ENCODE measurements at regions not wholly inside any gene's neighbourhood (a gene's known extent, or its start where the extent isn't known, plus 50 kb on each side); places are given as distances from the start of the nearest gene placed in this dataset.
A peak's percentile ranks its signal among the peaks of the same experiment; 100 is the strongest.
"Not testable (repeated sequence)": the region's sequence is repeated elsewhere in the genome, so short reads cannot be mapped to it uniquely, and the experiment has no call there.

DNA sequence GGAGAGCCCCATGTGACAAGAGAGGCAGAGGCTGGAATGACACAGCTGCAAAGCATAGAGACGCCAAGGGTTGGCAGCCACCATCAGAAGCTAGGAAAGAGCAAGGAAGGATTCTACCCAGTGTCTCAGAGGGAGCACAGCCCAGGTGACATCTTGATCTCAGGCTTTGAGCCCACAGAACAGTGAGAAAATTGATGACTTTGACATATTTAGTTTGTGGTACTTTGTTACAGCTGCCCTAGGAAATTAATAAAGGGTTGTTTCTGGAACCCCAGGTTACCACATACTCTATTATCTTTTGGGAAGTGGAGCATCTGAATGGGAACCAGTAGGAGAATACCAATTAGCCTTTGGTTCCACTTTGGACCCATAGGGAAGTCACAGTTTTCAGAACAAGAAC, 231.7 kb downstream of the ZNF621 start:
- DNase-seq, result no peak

DNA sequence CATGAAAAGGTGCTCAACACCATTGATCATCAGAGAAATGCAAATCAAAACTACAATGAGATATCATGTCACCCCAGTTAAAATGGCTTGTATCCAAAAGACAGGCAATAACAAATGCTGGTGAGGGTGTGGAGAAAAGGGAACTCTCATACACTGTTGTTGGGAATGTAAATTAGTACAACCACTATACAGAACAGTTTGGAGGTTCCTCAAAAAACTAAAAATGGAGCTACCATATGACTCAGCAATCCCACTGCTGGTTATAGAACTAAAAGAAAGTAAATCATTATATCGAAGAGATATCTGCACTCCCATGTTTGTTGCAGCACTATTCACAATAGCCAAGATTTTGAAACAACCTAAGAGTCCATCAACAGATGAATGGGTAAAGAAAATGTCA, 238.0 kb downstream of the ZNF621 start:
- DNase-seq, result not testable (repeated sequence)

DNA sequence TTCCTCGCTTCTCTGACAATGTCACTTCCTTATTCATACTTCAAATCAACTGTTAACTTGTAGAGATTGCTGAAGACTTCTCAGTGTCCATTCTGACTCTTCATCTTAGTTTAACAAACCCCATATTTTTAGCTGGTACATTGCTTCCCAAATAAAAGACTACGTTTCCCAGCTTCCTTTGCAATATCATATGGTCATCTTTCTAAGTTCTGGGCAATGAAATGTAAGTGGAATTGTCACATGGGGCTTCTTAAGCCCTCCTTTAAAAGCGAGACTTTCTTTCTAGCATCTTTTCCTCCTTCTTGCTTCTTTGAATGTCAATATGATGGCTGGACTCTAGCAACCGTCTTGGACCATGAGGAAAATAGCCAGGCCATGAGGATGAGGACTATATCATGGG, 239.0 kb downstream of the ZNF621 start:
- DNase-seq, result no peak

DNA sequence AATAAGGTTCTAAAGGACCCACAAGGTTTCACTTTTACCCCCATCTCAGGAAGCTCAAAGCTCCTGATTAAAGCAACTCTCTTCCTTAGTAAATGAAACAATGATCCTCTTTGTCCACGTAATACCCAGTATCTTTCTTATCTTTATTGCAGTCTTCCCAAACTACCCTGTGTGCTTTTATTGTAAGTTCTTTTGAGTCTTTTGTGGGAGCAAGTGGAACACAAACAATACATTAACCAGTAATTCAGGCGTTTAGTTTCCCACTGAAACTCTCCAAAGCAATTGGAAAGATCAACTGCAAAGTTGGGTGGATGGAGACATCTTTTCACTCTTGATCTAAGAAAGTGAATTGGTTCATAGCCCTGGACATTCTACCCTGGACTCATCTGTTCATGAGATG, 240.0 kb downstream of the ZNF621 start:
- no peak for DNase-seq

DNA sequence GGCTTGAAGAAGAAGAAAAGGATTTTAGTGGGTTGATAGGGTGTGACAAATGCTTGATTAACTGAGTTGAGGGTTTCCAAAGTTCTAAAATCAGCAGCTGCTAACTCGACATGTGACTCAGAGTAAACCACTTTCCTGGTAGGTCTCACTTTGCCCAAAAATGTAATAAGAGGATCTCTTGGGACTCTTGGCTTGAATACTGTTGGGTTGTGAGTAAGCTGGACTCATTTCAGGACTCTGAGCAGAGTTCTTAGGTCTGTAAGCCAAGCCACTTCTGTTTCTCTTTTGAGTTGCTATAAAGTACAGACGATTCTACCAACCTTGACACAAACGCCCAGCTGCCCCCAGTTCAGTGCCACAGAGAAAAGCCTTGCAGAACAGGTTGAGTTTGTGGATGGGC, 241.1 kb downstream of the ZNF621 start:
- DNase-seq, result no peak

DNA sequence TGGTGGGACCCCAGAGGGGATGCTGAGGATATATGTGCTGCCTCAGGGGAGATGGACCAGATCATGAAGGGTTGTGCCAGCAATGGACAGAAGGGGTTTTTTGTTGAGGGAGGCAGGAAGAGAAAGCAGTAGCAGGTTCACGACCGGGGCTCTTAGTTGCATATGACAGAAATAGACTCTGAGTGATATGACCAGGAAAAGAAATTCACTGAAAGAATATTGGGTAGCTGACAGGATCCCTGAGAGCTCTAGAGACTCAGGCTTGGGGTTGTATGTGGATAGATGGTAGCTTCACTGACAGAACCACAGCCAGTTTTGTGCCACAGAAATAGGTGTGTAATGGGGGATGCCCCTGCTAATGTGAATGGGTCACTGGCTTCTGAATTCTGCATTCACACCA, 241.6 kb downstream of the ZNF621 start:
- no peak for DNase-seq

DNA sequence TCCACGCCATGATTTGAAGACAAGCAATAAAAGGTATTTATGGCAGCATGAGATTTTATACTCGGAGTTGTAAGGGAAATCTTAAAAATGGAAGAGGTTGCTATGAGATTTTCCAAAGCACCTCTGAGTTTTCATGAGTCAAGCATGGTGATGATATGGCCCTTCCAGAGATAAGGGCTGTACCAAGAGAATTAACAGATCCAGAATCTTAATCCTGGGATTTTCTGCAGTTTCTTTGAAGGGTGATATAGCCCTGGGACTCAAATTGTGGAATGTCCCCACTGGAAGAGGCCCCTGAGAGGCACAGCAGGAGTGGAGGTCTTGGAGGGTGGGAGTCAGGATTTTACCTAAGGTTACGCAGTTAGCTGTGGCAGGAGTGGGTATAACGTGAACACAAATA, 243.3 kb downstream of the ZNF621 start:
- DNase-seq, result no peak

DNA sequence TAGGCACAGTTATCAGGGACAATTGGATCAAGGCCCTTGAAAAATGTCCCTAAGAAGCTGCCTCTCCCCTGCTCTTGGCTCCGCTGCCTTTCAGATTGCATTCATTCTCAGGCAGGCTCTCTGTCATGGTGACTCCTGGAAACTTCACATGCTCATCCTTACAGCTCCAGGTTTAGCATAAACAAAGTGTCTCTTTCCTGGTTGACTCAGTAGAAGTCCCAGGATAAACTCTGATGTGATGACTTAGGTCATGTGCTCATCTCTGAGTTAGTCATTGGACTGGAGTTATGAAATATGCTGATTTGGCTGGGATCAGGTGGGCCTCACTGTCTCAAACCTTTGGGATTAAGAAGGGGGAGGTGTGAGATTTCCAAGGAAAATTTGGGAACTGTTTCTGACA, 243.8 kb downstream of the ZNF621 start:
- DNase-seq, result no peak

DNA sequence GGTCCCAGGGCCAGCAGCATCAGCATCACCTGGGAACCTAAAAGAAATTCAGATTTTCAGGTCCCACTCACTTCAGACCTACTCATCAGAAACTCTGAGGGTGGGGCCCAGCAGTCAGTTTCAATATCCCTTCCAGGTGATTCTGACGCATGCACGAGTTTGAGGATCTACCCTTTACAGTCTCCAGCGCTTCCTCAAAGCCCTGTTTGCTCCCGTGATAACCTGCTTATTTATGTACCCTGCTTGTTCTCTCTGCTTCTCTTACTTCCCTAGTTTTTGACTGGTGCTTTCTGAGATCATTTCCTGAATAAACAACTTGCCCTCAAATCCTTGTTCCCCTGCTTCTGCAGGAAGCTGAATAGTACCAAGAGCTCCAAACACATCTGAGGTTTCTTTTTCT, 245.3 kb downstream of the ZNF621 start:
- no peak for DNase-seq

DNA sequence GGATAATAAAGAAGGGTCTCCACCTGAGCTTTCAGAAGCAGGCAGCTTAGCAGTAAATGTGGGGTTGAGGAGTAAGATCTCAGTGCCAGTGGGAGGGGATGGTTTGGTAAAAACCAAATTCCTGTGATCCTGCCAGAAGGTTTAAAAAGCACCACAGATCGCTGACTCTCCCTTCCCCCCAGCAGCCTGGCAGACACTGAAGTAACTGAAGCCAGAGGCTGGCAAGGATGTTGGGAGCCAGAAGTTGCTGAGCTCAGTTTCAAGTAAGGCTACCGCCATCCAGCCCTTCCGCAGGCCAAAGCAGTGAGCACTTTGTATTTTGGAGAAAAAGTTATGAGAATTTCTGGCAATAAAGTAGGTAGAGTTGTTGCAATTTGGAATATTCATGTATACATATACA, 246.4 kb downstream of the ZNF621 start:
- DNase-seq, result no peak

DNA sequence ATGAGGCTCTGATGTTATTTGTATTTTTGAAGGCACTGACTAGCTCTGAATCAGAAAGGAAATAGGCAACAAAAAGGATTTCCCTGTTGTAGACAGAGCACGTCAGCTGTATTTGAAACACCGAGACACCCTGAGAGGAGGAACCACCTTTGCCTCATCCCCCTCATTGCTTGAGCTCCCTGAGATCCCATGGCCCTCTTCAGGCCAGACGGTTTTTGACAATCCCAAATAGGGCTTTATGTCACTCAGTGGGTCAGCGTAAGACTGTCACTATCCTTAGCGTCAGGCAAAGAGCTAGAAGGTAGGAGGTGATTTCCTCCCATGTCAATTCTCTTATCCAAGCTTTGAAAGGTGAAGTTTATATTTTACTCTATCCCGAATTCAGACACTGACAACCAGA, 254.3 kb downstream of the ZNF621 start:
- no peak for DNase-seq

DNA sequence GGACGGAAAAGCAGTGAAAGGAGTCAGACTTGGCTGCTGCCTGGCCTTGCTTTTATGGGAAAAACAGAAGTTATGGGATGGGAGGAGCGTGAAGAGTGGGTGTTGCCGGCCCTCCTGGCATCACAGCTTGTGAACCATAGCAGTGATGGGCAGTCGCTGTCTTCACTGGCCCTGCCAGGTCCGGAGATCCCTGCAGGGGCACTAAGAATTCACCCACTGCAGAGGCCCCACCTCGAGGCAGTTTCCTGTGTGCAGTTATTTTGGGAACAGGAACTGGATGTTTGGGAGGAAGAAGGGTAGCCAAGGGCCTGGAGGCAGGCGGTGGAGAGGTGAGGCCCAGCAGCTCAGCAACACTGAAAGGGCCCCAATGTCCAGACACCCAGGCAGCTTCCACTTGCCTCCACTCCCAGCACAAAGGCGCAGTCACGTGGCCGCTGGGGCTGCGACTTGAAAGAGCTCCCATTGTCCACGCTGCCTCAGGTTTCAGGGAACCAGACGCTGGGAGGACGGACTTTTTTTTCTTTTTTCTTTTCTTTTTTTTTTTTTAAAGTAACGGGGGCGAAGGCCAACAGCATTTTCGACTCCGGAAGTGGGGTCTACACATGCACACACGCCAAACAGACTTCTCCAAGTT, 255.6 kb downstream of the ZNF621 start:
- no peak for DNase-seq

DNA sequence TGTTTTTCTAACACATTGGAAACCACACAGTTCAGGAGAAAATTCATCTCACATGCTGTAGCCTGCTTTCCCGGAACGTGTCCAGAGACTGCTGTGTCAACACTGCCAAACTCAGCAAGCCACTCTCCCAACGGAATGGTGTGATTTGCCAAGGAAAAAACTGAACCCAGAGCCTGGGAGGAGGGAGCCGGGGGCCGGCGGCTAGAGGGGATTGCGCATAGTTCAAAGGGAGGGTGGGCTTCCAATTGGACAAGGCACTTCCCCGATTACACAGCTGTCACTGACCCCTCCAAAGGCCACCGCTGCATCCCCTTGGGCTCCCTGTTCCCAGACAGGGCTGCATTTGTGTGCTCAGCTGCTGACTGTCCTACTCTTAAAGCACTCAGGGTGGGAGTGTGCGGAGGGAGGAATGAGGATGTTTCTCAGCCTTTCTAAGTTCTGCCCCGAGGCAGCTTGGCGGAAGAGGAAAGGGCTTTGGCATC, 256.2 kb downstream of the ZNF621 start:
- no peak for DNase-seq

DNA sequence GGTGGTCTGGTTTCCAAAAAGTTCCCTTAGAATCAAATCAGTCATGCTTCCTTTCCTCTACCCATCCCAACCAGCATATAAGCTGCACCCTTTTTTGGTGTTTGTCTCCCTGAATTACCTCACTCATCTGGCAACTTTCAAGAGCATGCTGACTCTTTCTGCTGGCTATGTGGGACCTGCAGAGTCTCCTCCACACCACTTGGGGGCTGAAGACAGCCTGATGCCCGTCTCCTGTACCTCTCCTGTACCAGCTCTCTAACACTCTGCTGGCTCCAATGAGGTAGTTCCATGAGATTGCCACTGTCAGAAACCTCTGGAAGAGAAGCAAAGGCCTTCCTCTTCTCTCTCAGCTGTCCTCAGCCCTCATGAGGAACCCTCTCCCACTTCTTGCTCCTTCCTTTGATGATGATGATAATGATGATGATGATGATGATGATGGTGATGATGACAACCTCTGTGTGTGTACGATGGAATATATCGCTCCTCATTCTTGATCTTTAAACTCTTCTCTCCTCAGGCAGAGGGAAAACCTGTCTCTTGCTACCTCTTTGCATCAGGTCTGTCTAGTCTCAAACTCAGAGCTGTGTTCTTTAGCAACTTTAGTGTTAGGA, 257.5 kb downstream of the ZNF621 start:
- no peak for DNase-seq

DNA sequence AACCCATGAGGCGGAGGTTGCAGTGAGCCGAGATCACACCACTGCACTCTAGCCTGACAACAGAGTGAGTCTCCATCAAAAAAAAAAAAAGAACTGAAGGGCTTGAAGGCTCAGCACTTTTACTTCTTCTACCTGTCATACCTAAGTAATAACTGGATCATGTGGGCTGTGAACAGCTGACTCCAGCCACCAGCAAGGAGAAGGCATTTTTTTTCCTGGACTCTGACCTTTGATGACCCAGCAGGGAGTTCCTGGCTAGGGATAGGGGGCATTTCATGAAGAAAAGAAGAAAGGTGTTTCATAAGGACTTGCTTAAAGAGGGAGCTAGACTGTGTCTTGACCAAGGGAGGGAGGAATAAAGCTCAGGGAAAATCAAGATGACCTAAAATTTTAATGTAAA, 266.0 kb downstream of the ZNF621 start:
- DNase-seq, result no peak

DNA sequence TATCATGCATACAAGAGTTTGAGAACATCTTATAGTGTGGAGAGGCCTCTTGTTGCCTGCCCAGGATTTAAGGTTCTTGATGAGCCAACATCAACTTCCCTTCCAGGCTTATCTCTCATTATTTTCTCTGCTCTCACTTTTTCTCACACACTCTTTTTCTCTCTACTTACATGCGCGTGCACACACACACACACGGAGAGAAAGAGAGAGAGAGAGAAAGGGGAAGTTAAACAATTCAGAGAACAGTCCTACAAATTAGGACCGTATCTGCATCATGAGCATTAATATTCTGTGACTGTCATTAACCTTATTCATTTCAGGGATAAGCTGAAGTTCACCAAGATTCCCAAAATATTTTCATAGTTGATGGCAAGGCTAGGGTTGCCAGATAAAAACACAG, 269.0 kb downstream of the ZNF621 start:
- DNase-seq, result no peak

DNA sequence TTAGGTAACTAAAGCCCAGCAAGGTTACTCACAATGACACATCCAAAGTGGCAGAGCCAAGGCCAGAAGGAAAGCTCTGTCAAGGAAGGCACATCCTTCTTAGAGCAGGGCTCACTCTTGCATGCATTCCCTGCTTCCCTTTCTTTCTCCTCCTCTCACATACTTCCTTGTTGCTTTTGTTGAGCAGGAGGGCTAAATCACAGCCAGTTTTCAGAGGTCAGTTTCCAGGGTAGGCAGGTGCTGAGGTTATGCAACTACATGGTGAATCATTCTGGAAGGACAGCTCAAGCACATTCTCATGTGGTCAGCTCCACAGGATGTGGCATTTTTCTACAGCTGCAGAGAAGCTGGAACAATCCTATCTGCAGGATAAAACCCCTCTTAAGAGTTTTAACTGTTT, 275.6 kb downstream of the ZNF621 start:
- peak; percentile 98 for DNase-seq

DNA sequence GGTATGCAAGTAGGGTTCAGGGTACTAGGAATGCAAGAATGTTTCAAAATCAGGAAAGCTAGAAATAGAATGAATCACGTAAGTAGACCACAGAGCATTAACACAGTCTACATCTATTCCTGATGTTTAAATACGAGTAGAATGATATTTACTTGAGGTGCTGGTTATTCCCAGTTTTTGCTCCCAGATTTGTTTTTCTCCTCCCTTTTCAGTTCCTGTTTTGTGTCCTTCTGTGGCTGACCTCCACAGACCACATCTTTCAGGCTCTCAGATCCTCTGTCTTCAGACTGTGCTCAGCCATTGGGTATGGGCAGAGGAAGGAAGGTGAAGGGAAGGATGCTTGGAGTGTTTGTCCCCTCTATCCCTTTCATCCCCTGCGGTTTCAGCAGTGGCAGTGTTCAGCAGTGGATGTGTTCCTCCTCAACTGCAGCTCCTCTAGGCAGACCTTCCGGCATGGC, 276.6 kb downstream of the ZNF621 start:
- DNase-seq, result no peak

DNA sequence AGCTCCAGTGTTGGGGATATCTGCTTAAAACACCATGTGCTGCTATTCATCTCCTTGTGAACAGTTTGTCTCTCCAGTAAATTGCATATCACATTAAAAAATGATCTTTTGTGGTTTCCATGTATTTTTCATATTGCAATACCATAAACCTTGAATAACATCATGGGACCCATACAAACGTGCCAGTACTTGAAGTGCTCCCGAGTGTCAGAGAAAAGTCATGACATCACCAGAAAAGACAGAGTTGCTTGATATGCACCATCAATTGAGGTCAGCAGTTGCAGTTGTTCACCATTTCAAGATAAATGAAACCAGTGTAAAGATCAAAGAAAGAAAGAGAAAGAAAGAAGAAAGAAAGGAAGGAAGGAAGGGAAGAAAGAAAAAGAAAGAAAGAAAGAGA, 278.6 kb downstream of the ZNF621 start:
- DNase-seq, result no peak

DNA sequence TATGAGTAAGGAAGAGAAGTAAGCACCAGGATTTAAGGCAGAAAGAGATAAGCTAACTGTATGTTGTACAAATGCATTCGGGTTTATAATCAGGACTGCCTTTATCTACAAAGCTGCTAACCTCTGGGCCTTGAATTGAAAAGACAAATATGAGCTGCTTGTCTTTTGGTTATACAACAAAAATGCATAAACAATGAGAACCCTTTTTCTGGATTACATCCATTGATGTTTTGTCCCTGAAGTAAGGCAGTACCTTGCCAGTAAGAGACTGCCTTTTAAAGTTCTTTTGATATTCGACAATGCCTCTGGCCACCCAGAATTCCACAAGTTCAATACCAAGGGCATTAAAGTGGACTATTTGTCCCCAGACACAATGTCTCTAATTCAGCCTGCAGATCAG, 280.7 kb downstream of the ZNF621 start:
- no peak for DNase-seq

DNA sequence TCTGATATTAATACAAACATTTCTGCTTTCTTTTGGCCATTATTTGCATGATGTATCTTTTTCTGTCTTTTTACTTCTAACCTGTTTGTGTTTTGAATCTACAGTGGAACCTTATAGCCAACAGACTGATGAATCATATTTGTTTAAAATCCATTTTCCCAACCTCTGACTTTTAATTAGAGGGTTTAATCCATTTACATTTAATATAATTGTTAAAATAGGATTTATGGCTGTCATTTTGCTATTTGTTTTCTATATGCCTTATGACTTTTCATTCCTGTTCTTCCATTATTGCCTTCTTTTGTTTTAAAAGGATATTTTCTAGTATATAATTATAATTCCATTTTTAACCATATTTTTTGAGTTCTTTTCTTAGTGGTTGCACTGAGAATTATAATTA, 286.1 kb downstream of the ZNF621 start:
- no peak for DNase-seq

DNA sequence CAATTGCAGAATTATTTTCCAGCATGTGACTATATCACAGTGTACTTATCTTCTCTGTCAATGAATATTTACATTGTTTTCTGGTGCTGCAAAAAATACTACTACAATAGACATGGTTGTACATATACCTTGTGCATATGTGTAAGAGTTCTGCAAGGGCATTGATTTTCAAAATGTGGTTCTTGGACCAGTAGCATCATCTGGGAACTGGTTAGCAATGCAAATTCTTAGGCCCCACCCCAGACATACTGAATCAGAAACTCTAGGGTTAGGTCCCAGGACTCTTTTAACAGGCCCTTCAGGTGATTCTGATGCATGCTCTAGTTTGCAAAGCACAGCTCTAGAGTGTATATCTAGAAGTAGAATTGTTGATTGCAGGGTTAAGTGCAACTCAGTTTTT, 292.3 kb downstream of the ZNF621 start:
- no peak for DNase-seq

DNA sequence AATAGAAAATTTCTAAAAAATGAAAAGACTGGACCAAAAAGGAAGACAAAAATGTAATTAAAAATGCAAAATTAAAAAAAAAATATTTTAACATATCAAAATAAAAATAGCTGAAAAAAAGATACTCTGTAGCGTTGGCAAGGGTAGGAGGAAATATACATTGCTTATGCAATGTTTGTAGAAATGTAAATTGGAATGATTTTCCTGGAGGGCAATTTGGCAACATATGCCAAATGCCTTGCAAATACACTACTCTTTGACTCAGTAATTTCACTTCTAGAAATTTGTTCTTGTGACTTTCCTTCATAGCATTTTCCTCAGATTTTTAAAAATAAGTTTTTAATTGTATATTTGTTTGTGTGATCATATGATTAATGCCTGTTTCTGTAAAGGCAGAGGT, 296.6 kb downstream of the ZNF621 start:
- DNase-seq, result no peak

DNA sequence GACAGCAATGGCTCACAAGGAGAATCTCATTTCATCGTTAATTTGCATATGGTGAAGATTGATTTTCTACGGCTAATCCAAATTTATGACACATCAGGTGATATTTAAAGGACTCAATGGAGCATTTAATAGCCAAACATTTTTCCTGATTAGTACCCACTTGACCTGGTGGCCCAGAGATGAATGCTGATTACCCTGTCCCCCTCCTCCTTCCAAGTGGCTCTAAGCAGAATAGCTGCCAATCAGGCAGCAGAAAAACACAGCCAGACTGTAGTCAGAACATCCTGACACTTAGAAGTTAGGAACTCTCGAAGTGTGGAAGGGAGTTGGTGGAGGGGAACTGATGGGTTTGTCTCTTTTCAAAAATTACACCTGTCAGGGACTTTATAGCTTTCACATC, 302.5 kb downstream of the ZNF621 start:
- no peak for DNase-seq
